H1 (cell line): ENCODE measurements at regions not wholly inside any gene's neighbourhood (a gene's known extent, or its start where the extent isn't known, plus 50 kb on each side); places are given as distances from the start of the nearest gene placed in this dataset.

Experiments used
- ATF3 ChIP-seq: IDR thresholded peaks from 2 replicates; pipeline ENCODE4 v1.6.1; 2011; ENCODE audit warnings: low read depth, mild to moderate bottlenecking, low read length; ENCODE audit not compliant: insufficient read depth
- CEBPB ChIP-seq: IDR thresholded peaks from 2 replicates; pipeline ENCODE4 v1.6.1; 2012; ENCODE audit warnings: low read depth, low read length
- CREB1 ChIP-seq: IDR thresholded peaks from 2 replicates; pipeline ENCODE4 v1.6.1; 2012; ENCODE audit warnings: inconsistent platforms
- CTCF ChIP-seq, 3 experiments: IDR thresholded peaks; 1 replicate in 2 of 3; 2 replicates in 1 of 3; pipeline versions ENCODE4 v1.5.1 to v1.6.1; 2011; ENCODE audit warnings: low read length in 3 of 3, mild to moderate bottlenecking in 3 of 3, inconsistent platforms in 2 of 3, low read depth in 1 of 3, moderate library complexity in 1 of 3; ENCODE audit not compliant: insufficient read depth in 1 of 3; ENCODE audit errors: control extremely low read depth in 1 of 3
- GTF2F1 ChIP-seq: IDR thresholded peaks from 2 replicates; pipeline ENCODE4 v1.6.1; 2012; ENCODE audit warnings: low read depth, low read length, improper control_type of control experiment, borderline replicate concordance
- MAX ChIP-seq: IDR thresholded peaks from 2 replicates; pipeline ENCODE4 v1.6.1; 2012; ENCODE audit warnings: inconsistent platforms
- NRF1 ChIP-seq: IDR thresholded peaks from 2 replicates; pipeline ENCODE4 v1.6.1; 2011; ENCODE audit warnings: mild to moderate bottlenecking, low read depth, low read length, improper control_type of control experiment
- POLR2A ChIP-seq, 2 experiments: IDR thresholded peaks; 1 replicate in 1 of 2; 2 replicates in 1 of 2; pipeline ENCODE4 v1.6.1; 2011; ENCODE audit warnings: low read depth in 2 of 2, low read length in 2 of 2, mild to moderate bottlenecking in 2 of 2; ENCODE audit errors: control extremely low read depth in 1 of 2
- POLR2AphosphoS5 ChIP-seq: IDR thresholded peaks from 2 replicates; pipeline ENCODE4 v1.6.1; 2011; ENCODE audit warnings: low read depth, low read length
- RNF2 ChIP-seq: fragments of 200-900, 300-1000 bp; sonication (generic); IDR thresholded peaks from 2 replicates; pipeline ENCODE4 v1.7.1; 2016; ENCODE audit warnings: borderline replicate concordance, low read depth, mild to moderate bottlenecking, antibody characterized with exemption, low read length; ENCODE audit not compliant: poor library complexity, severe bottlenecking; ENCODE audit errors: missing control alignments
- SIN3A ChIP-seq, 2 experiments: IDR thresholded peaks in 1 of 2; conservative IDR thresholded peaks in 1 of 2; 2 replicates each; pipeline ENCODE4 v1.6.1; 2011 to 2012; ENCODE audit warnings: low read length in 2 of 2, improper control_type of control experiment in 1 of 2, low read depth in 1 of 2, mild to moderate bottlenecking in 1 of 2
- TAF1 ChIP-seq: IDR thresholded peaks from 2 replicates; pipeline ENCODE4 v1.6.1; 2011; ENCODE audit warnings: mild to moderate bottlenecking, low read depth, low read length
- TBP ChIP-seq: IDR thresholded peaks from 2 replicates; pipeline ENCODE4 v1.6.1; 2011; ENCODE audit warnings: low read depth, low read length, improper control_type of control experiment

- TF ChIP-seq NRF1 (no peak), TAF1 (no peak), POLR2A (IDR thresholded peaks at IDR 0.05; ENCODE audit: control extremely low read depth in 1 of 2, low read depth in 2 of 2, low read length in 2 of 2) (no peak), SIN3A (conservative IDR thresholded peaks at IDR 0.05 in 1 of 2, IDR thresholded peaks at IDR 0.05 in 1 of 2; ENCODE audit: low read depth in 1 of 2, low read length in 2 of 2) (no peak), CEBPB (no peak), ATF3 (no peak), CREB1 (no peak), CTCF (IDR thresholded peaks at IDR 0.05; ENCODE audit: control extremely low read depth in 1 of 3, insufficient read depth in 1 of 3, low read depth in 1 of 3, low read length in 3 of 3) (no peak), POLR2AphosphoS5 (no peak), GTF2F1 (no peak), TBP (no peak), RNF2 (no peak), MAX (no peak)
These were observed 233.3 kb downstream of the C1D start for GRCh38 chr2:67829470-67829869.
